Liver (tissue), 8 donors: ENCODE measurements at regions not wholly inside any gene's neighbourhood (a gene's known extent, or its start where the extent isn't known, plus 50 kb on each side); places are given as distances from the start of the nearest gene placed in this dataset.

ENCODE experiments used
- DNase-seq: peaks from one replicate; pipeline ENCODE4 v3.0.0-alpha.2; 2017; ENCODE audit warnings: low spot score
- H3K27ac ChIP-seq, 2 donors: one replicate each; pipeline ENCODE4 v1.7.0; 2013; ENCODE audit warnings: inconsistent platforms in 2 of 2, low read length in 2 of 2, control low read depth in 1 of 2, low read depth in 1 of 2, mild to moderate bottlenecking in 1 of 2
- H3K27me3 ChIP-seq, 4 donors: one replicate each; pipeline versions ENCODE4 v1.6.1 to v1.7.0; 2013; ENCODE audit warnings: low read length in 3 of 4, inconsistent platforms in 1 of 4, mild to moderate bottlenecking in 1 of 4, moderate library complexity in 1 of 4; ENCODE audit not compliant: control insufficient read depth in 4 of 4, insufficient read depth in 4 of 4
- H3K36me3 ChIP-seq, 4 donors: one replicate each; pipeline versions ENCODE4 v1.6.1 to v1.7.0; 2013; ENCODE audit warnings: low read length in 3 of 4, mild to moderate bottlenecking in 3 of 4, low read depth in 1 of 4, moderate library complexity in 1 of 4; ENCODE audit not compliant: control insufficient read depth in 4 of 4, insufficient read depth in 3 of 4
- H3K4me1 ChIP-seq, 4 donors: one replicate each; pipeline versions ENCODE4 v1.6.1 to v1.7.0; 2013; ENCODE audit warnings: low read length in 3 of 4, mild to moderate bottlenecking in 3 of 4, moderate library complexity in 1 of 4; ENCODE audit not compliant: control insufficient read depth in 4 of 4, insufficient read depth in 4 of 4
- H3K4me3 ChIP-seq, 3 donors: one replicate each; pipeline versions ENCODE4 v1.6.1 to v1.7.0; 2013; ENCODE audit warnings: low read length in 3 of 3, control low read depth in 1 of 3, low read depth in 1 of 3, mild to moderate bottlenecking in 1 of 3
- H3K9ac ChIP-seq, 2 donors: one replicate each; pipeline ENCODE4 v1.7.0; 2013; ENCODE audit warnings: low read length in 2 of 2, mild to moderate bottlenecking in 2 of 2, moderate library complexity in 2 of 2, control low read depth in 1 of 2, low read depth in 1 of 2
- H3K9me3 ChIP-seq, 4 donors: one replicate each; pipeline versions ENCODE4 v1.6.1 to v1.7.0; 2013; ENCODE audit warnings: low read length in 3 of 4; ENCODE audit not compliant: control insufficient read depth in 4 of 4
- EGR1 ChIP-seq, 2 donors: IDR thresholded peaks; 2 replicates each; pipeline ENCODE4 v1.6.1; 2016 to 2018; ENCODE audit warnings: antibody characterized with exemption in 2 of 2, low read depth in 2 of 2
- FOXA1 ChIP-seq: IDR thresholded peaks from 2 replicates; pipeline ENCODE4 v1.6.1; 2016; ENCODE audit warnings: antibody characterized with exemption
- FOXA2 ChIP-seq: IDR thresholded peaks from 2 replicates; pipeline ENCODE4 v1.6.1; 2016; ENCODE audit warnings: antibody characterized with exemption
- GABPA ChIP-seq, 2 donors: IDR thresholded peaks in 1 of 2; conservative IDR thresholded peaks in 1 of 2; 2 replicates each; pipeline ENCODE4 v1.6.1; 2016; ENCODE audit warnings: antibody characterized with exemption in 2 of 2, mild to moderate bottlenecking in 1 of 2, moderate library complexity in 1 of 2
- HNF4A ChIP-seq, 2 donors: conservative IDR thresholded peaks; 2 replicates each; pipeline ENCODE4 v1.6.1; 2016; ENCODE audit warnings: antibody characterized with exemption in 2 of 2, mild to moderate bottlenecking in 2 of 2
- HNF4G ChIP-seq: IDR thresholded peaks from 2 replicates; pipeline ENCODE4 v1.6.1; 2016; ENCODE audit warnings: antibody characterized with exemption
- JUND ChIP-seq, 2 donors: IDR thresholded peaks; 2 replicates each; pipeline ENCODE4 v1.6.1; 2016; ENCODE audit warnings: antibody characterized with exemption in 2 of 2
- NR2F2 ChIP-seq: IDR thresholded peaks from 2 replicates; pipeline ENCODE4 v1.6.1; 2016; ENCODE audit warnings: antibody characterized with exemption
- RAD21 ChIP-seq, 2 donors: IDR thresholded peaks; 2 replicates each; pipeline ENCODE4 v1.6.1; 2016; ENCODE audit warnings: antibody characterized with exemption in 2 of 2, mild to moderate bottlenecking in 2 of 2
- RXRA ChIP-seq, 2 donors: IDR thresholded peaks; 2 replicates each; pipeline ENCODE4 v1.6.1; 2017 to 2018; ENCODE audit warnings: antibody characterized with exemption in 2 of 2, mild to moderate bottlenecking in 1 of 2
- SP1 ChIP-seq: IDR thresholded peaks from 2 replicates; pipeline ENCODE4 v1.6.1; 2018; ENCODE audit warnings: antibody characterized with exemption, mild to moderate bottlenecking
- TAF1 ChIP-seq: conservative IDR thresholded peaks from 2 replicates; pipeline ENCODE4 v1.6.1; 2016; ENCODE audit warnings: antibody characterized with exemption, mild to moderate bottlenecking
- YY1 ChIP-seq: IDR thresholded peaks from 2 replicates; pipeline ENCODE4 v1.6.1; 2016; ENCODE audit warnings: antibody characterized with exemption, mild to moderate bottlenecking
- whole genome bisulfite sequencing: extraction: QIAGEN DNeasy Blood & Tissue Kit; methylation state at CpG from one replicate; pipeline ENCODE4 v1.1.7; 2013; 5-methylcytosine and 5-hydroxymethylcytosine counted together
- TF ChIP-seq, protein P1 (sequence below): IDR thresholded peaks from 2 replicates; pipeline ENCODE4 v1.6.1; 2016; ENCODE audit warnings: antibody characterized with exemption
- TF ChIP-seq, protein P2 (sequence below): fragments of 150-350 bp; IDR thresholded peaks from 2 replicates; pipeline ENCODE4 v1.5.1; 2017; ENCODE audit warnings: improper control_type of control experiment, low read depth, low read length; ENCODE audit not compliant: missing input control
- TF ChIP-seq, protein P3 (sequence below): IDR thresholded peaks from 2 replicates; pipeline ENCODE4 v1.6.1; 2016; ENCODE audit warnings: antibody characterized with exemption
- TF ChIP-seq, protein P4 (sequence below): IDR thresholded peaks from 2 replicates; pipeline ENCODE4 v1.6.1; 2016; ENCODE audit warnings: antibody characterized with exemption
- TF ChIP-seq, protein P5 (sequence below): IDR thresholded peaks from 2 replicates; pipeline ENCODE4 v1.6.1; 2016; ENCODE audit warnings: antibody characterized with exemption, mild to moderate bottlenecking
- donor health status: healthy.
- donor health status: healthy.
- donor health status: healthy.
- donor health status: healthy.
- donor health status: healthy.

DNA sequence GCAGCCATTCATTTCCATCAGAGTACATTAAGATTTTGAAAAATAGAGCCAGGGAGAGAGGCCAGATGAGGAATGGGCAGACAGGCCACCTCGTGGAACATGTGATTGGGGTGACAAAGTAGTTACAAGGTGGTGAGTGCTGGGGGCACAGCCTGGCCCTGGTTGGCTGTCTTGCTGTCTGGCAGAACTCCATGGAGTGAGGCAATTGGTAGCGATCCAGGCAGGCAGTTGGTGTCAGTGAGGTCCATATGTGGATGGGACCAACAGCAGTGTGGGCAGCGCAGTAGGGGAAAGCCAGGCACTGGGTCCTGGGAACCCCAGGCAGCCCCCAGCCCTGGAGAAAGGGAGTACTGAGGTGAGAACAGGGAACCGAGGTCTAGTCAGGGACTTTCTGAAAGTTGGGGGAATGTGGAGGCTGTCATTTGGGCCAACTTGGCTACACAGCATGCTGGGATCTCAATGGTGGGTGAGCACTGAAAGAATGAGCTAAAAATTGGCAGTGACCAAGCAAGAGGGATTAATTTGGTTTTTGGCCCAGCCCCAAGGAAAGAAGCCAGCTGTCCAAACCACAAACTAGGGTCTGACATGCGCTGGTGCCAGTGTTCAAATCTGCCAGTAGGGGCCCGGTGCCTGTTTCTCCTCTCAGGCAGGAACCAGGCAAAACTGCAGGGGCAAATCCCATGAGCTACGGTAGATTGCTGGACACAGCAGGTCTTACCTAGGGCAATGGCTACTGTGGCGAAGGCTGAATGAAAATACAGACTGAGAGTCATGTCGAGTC is 61.4 kb upstream of the E2F3 start:
- Histone ChIP-seq H3K36me3 (no peaks in the 10 kb centered on the region), H3K4me3 (no peak overlapping the region), H3K9me3 (no peaks in the 10 kb centered on the region), H3K27me3 (peaks cover 0 to 2% (median 0%) of the 10 kb centered on the region in 4 donors), H3K27ac (no peak overlapping the region), H3K9ac (no peak overlapping the region), H3K4me1 (no peaks in the 10 kb centered on the region)
- TF ChIP-seq HNF4G (no peak), EGR1 (IDR thresholded peaks at IDR 0.05; ENCODE audit: low read depth in 2 of 2) (no peak), RAD21 (IDR thresholded peaks at IDR 0.05) (no peak), HNF4A (conservative IDR thresholded peaks at IDR 0.05) (no peak), TAF1 (no peak), FOXA2 (no peak), SP1 (no peak), JUND (IDR thresholded peaks at IDR 0.05) (no peak)
- TF ChIP-seq, protein P1, sequence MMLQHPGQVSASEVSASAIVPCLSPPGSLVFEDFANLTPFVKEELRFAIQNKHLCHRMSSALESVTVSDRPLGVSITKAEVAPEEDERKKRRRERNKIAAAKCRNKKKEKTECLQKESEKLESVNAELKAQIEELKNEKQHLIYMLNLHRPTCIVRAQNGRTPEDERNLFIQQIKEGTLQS, result no peak
- TF ChIP-seq, protein P2, sequence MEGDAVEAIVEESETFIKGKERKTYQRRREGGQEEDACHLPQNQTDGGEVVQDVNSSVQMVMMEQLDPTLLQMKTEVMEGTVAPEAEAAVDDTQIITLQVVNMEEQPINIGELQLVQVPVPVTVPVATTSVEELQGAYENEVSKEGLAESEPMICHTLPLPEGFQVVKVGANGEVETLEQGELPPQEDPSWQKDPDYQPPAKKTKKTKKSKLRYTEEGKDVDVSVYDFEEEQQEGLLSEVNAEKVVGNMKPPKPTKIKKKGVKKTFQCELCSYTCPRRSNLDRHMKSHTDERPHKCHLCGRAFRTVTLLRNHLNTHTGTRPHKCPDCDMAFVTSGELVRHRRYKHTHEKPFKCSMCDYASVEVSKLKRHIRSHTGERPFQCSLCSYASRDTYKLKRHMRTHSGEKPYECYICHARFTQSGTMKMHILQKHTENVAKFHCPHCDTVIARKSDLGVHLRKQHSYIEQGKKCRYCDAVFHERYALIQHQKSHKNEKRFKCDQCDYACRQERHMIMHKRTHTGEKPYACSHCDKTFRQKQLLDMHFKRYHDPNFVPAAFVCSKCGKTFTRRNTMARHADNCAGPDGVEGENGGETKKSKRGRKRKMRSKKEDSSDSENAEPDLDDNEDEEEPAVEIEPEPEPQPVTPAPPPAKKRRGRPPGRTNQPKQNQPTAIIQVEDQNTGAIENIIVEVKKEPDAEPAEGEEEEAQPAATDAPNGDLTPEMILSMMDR, result no peak
- TF ChIP-seq, protein P3, sequence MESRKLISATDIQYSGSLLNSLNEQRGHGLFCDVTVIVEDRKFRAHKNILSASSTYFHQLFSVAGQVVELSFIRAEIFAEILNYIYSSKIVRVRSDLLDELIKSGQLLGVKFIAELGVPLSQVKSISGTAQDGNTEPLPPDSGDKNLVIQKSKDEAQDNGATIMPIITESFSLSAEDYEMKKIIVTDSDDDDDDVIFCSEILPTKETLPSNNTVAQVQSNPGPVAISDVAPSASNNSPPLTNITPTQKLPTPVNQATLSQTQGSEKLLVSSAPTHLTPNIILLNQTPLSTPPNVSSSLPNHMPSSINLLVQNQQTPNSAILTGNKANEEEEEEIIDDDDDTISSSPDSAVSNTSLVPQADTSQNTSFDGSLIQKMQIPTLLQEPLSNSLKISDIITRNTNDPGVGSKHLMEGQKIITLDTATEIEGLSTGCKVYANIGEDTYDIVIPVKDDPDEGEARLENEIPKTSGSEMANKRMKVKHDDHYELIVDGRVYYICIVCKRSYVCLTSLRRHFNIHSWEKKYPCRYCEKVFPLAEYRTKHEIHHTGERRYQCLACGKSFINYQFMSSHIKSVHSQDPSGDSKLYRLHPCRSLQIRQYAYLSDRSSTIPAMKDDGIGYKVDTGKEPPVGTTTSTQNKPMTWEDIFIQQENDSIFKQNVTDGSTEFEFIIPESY, result no peak
- no peak for DNase-seq
- WGBS, result 90% methylated on average over 9 of the region's 9 CpGs

DNA sequence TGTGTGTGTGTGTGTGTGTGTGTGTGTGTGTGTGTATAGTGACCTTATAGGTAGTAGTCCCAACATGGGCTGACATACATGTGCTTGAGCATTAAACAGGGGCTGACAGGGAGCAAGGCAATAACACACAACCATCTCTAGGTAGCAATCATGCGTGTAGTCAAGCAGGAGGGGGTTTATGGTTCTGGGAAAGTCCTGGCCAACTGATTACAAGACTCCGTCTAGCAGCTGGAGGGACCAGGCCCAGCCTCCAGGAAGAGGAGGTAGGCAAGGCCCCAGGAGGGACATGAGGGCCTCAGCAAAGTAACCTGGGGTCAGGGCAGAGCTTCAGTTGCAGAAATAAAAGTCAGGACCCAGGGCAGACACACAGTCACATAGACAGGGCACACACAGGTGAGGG is 60.6 kb upstream of the E2F3 start:
- no peak for DNase-seq
- no peaks in the 10 kb centered on the region for H3K36me3 ChIP-seq
- H3K4me1 ChIP-seq, result no peaks in the 10 kb centered on the region
- peaks cover 0 to 2% (median 0%) of the 10 kb centered on the region in 4 donors for H3K27me3 ChIP-seq
- no peak overlapping the region for H3K9ac ChIP-seq
- no peak overlapping the region for H3K27ac ChIP-seq
- WGBS, result 84% methylated on average over 2 of the region's 2 CpGs
- TF ChIP-seq NR2F2 (no peak), TAF1 (no peak), EGR1 (IDR thresholded peaks at IDR 0.05; ENCODE audit: low read depth in 2 of 2) (no peak), RXRA (IDR thresholded peaks at IDR 0.05) (no peak), RAD21 (IDR thresholded peaks at IDR 0.05) (no peak), HNF4G (no peak), GABPA (IDR thresholded peaks at IDR 0.05 in 1 of 2, conservative IDR thresholded peaks at IDR 0.05 in 1 of 2) (no peak), JUND (IDR thresholded peaks at IDR 0.05) (no peak), FOXA1 (no peak), SP1 (no peak), HNF4A (conservative IDR thresholded peaks at IDR 0.05) (no peak), YY1 (no peak)
- TF ChIP-seq, protein P3, result no peak
- TF ChIP-seq, protein P1, result no peak
- TF ChIP-seq, protein P4, sequence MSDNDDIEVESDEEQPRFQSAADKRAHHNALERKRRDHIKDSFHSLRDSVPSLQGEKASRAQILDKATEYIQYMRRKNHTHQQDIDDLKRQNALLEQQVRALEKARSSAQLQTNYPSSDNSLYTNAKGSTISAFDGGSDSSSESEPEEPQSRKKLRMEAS, result no peak
- TF ChIP-seq, protein P5, sequence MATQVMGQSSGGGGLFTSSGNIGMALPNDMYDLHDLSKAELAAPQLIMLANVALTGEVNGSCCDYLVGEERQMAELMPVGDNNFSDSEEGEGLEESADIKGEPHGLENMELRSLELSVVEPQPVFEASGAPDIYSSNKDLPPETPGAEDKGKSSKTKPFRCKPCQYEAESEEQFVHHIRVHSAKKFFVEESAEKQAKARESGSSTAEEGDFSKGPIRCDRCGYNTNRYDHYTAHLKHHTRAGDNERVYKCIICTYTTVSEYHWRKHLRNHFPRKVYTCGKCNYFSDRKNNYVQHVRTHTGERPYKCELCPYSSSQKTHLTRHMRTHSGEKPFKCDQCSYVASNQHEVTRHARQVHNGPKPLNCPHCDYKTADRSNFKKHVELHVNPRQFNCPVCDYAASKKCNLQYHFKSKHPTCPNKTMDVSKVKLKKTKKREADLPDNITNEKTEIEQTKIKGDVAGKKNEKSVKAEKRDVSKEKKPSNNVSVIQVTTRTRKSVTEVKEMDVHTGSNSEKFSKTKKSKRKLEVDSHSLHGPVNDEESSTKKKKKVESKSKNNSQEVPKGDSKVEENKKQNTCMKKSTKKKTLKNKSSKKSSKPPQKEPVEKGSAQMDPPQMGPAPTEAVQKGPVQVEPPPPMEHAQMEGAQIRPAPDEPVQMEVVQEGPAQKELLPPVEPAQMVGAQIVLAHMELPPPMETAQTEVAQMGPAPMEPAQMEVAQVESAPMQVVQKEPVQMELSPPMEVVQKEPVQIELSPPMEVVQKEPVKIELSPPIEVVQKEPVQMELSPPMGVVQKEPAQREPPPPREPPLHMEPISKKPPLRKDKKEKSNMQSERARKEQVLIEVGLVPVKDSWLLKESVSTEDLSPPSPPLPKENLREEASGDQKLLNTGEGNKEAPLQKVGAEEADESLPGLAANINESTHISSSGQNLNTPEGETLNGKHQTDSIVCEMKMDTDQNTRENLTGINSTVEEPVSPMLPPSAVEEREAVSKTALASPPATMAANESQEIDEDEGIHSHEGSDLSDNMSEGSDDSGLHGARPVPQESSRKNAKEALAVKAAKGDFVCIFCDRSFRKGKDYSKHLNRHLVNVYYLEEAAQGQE, result no peak
- TF ChIP-seq, protein P2, result no peak
- no peak overlapping the region for H3K4me3 ChIP-seq
- H3K9me3 ChIP-seq, result no peaks in the 10 kb centered on the region
